ENCODE measurements at regions not wholly inside any gene's neighbourhood (a gene's known extent, or its start where the extent isn't known, plus 50 kb on each side); places are given as distances from the start of the nearest gene placed in this dataset.

DNA sequence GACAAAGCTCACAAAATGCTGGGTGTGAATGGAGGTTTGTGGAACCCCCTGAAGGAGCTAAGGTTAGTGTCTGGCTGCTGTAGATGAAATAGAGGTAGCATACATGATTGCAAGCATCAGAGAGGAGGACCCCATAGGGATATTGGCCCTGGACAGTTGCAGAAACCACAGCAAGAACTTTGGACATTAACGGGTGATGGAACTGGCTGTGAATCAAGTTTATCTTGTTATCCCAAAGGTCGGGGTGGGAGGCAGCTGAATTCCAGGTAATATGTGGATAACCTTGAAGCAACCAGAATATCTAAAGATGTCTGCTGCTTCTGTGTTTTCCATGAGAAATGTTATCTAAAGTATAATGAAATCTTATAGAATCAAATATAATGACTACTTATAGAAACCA lies 447.7 kb downstream of the ZSWIM6 start:
- TF ChIP-seq ZNF274 (IDR thresholded peaks at IDR 0.05; ENCODE audit: low read depth, low read length), result no peak
- no peak for TF ChIP-seq YY1 (IDR thresholded peaks at IDR 0.05; ENCODE audit: insufficient read depth, insufficient read length)
- no peak for TF ChIP-seq SUZ12 (IDR thresholded peaks at IDR 0.05; ENCODE audit: extremely low read depth, insufficient read depth, insufficient read length)

All from NT2/D1 (cell line).